Astrocyte of the hippocampus (primary cell): ENCODE measurements at regions not wholly inside any gene's neighbourhood (a gene's known extent, or its start where the extent isn't known, plus 50 kb on each side); places are given as distances from the start of the nearest gene placed in this dataset.
A peak's percentile ranks its signal among the peaks of the same experiment; 100 is the strongest.

Source experiments
- DNase-seq: peaks from one replicate; pipeline ENCODE4 v3.0.0; 2011; ENCODE audit warnings: low read depth, low spot score

- DNase-seq: no peak
Observed at GRCh38 chr1:83770319-83770661, 228.6 kb downstream of the TTLL7 start.

GRCh38 chr1:83769594-83770318, 229.2 kb downstream of the TTLL7 start:
- no peak for DNase-seq

GRCh38 chr1:83769072-83769471, 229.9 kb downstream of the TTLL7 start:
- DNase-seq: no peak

- no peak for DNase-seq
Observed at GRCh38 chr1:83766241-83766691, 232.7 kb downstream of the TTLL7 start.

- no peak for DNase-seq
Observed at GRCh38 chr1:83765125-83765524, 233.8 kb downstream of the TTLL7 start.

GRCh38 chr1:83764209-83764608, 234.7 kb downstream of the TTLL7 start:
- DNase-seq: no peak

- no peak for DNase-seq
Observed at GRCh38 chr1:83763361-83764095, 235.4 kb downstream of the TTLL7 start.

- no peak for DNase-seq
Observed at GRCh38 chr1:83762416-83762815, 236.5 kb downstream of the TTLL7 start.

- DNase-seq: no peak
Observed at GRCh38 chr1:83762039-83762365, 236.9 kb downstream of the TTLL7 start.

- DNase-seq: no peak
Observed at GRCh38 chr1:83761167-83762038, 237.5 kb downstream of the TTLL7 start.

- DNase-seq: no peak
Observed at GRCh38 chr1:83760226-83761021, 238.5 kb downstream of the TTLL7 start.

GRCh38 chr1:83756984-83757717, 241.8 kb downstream of the TTLL7 start:
- DNase-seq: no peak

GRCh38 chr1:83751602-83752001, 247.3 kb downstream of the TTLL7 start:
- no peak for DNase-seq

- DNase-seq: no peak
Observed at GRCh38 chr1:83750201-83750600, 248.7 kb downstream of the TTLL7 start.

- DNase-seq: peak; percentile 55
Observed at GRCh38 chr1:83747853-83748482, 251.0 kb downstream of the TTLL7 start.

- DNase-seq: peak; percentile 9
Observed at GRCh38 chr1:83746234-83746633, 252.7 kb downstream of the TTLL7 start.

- DNase-seq: no peak
Observed at GRCh38 chr1:83742446-83742845, 256.5 kb downstream of the TTLL7 start.

GRCh38 chr1:83741770-83742169, 257.2 kb downstream of the TTLL7 start:
- DNase-seq: no peak

- DNase-seq: no peak
Observed at GRCh38 chr1:83741348-83741747, 257.6 kb downstream of the TTLL7 start.

GRCh38 chr1:83735526-83735925, 263.4 kb downstream of the TTLL7 start:
- no peak for DNase-seq
